GM12878 (cell line): ENCODE measurements at regions not wholly inside any gene's neighbourhood (a gene's known extent, or its start where the extent isn't known, plus 50 kb on each side); places are given as distances from the start of the nearest gene placed in this dataset.

Experiments used
- ATAC-seq: fragments of 200-7000 bp; cut with Tn5 transposase; 3 replicates; pipeline ENCODE4 v1.9.1; 2020; ENCODE audit warnings: mild to moderate bottlenecking, moderate library complexity
- BruUV-seq: library from RNA; stranded (reverse); fragments of 400-500 nt; replicated peaks from 2 replicates; lab custom pipeline; 2021; lab: Mats Ljungman, UMichigan
- CTCF ChIA-PET: fragments of 300-600 bp; sonication (Branson Sonifier 250); formaldehyde crosslinking; extraction: SDS; loops from one replicate; lab custom pipeline; 2021; ENCODE audit warnings: inconsistent platforms; lab: Yijun Ruan, JAX
- POLR2A ChIA-PET: fragments of 350-600 bp; formaldehyde crosslinking; extraction: SDS; loops from one replicate; lab custom pipeline; 2021; ENCODE audit warnings: inconsistent platforms; lab: Charles Lee
- RAD21 ChIA-PET: fragments of 300-600 bp; sonication (Branson Sonifier 250); formaldehyde crosslinking; loops from one replicate; lab custom pipeline; 2023; ENCODE audit warnings: antibody characterized with exemption; ENCODE audit not compliant: unreplicated experiment; lab: Charles Lee
- SMC1A ChIA-PET: fragments of 300-600 bp; sonication (Branson Sonifier 250); formaldehyde crosslinking; loops from one replicate; lab custom pipeline; 2023; ENCODE audit not compliant: unreplicated experiment, uncharacterized antibody; lab: Charles Lee
- DNase-seq: peaks from one replicate; pipeline ENCODE4 v3.0.0-alpha.2; 2011; ENCODE audit warnings: low read depth, low spot score
- FAIRE-seq: peaks from 3 replicates; lab custom pipeline; 2011; peaks lifted over from hg19 to GRCh38; lab: Jason Lieb, UNC
- H2AFZ ChIP-seq: 2 replicates; pipeline ENCODE4 v1.6.0; 2011; ENCODE audit warnings: low read depth, low read length, control low read depth; ENCODE audit not compliant: control insufficient read depth
- H3K27ac ChIP-seq: 2 replicates; pipeline ENCODE4 v1.5.1; 2011; ENCODE audit warnings: control low read depth; ENCODE audit not compliant: control insufficient read depth, insufficient read depth
- H3K27me3 ChIP-seq, 2 experiments: replicated peaks in 1 of 2; 2 replicates each; pipeline versions ENCODE4 v1.6.0 to v1.6.1; 2011; ENCODE audit warnings: low read length in 1 of 2; ENCODE audit not compliant: control insufficient read depth in 2 of 2, insufficient read depth in 2 of 2
- H3K36me3 ChIP-seq, 2 experiments: 2 replicates each; pipeline ENCODE4 v1.5.1; 2011; ENCODE audit warnings: low read length in 1 of 2; ENCODE audit not compliant: control insufficient read depth in 2 of 2, insufficient read depth in 2 of 2
- H3K4me1 ChIP-seq: 2 replicates; pipeline ENCODE4 v1.6.1; 2011; ENCODE audit warnings: mild to moderate bottlenecking, low read length, moderate library complexity, mixed read lengths; ENCODE audit not compliant: control insufficient read depth, insufficient read depth
- H3K4me2 ChIP-seq: 2 replicates; pipeline ENCODE4 v1.6.0; 2011; ENCODE audit warnings: control low read depth; ENCODE audit not compliant: control insufficient read depth, insufficient read depth
- H3K4me3 ChIP-seq: fragments of 200-600 bp; sonication (generic); 2 replicates; pipeline ENCODE4 v1.5.1; 2016
- H3K79me2 ChIP-seq: 2 replicates; pipeline ENCODE4 v1.6.0; 2011; ENCODE audit warnings: low read length; ENCODE audit not compliant: control insufficient read depth, insufficient read depth
- H3K9ac ChIP-seq: 2 replicates; pipeline ENCODE4 v1.8.0; 2011; ENCODE audit warnings: low read length, control low read depth, mixed read lengths; ENCODE audit not compliant: control insufficient read depth, insufficient read depth
- H3K9me3 ChIP-seq: replicated peaks from 3 replicates; pipeline ENCODE4 v1.5.1; 2011; ENCODE audit warnings: mild to moderate bottlenecking, low read length; ENCODE audit not compliant: control insufficient read depth, insufficient read depth
- H4K20me1 ChIP-seq: 2 replicates; pipeline ENCODE4 v1.6.0; 2011; ENCODE audit not compliant: control insufficient read depth, insufficient read depth
- ASH2L ChIP-seq: fragments of 300-600, 200-600 bp; sonication (generic); IDR thresholded peaks from 2 replicates; pipeline ENCODE4 v1.6.1; 2017; ENCODE audit warnings: low read depth, mild to moderate bottlenecking, borderline replicate concordance
- BACH1 ChIP-seq: fragments of 450-650 bp; IDR thresholded peaks from 2 replicates; pipeline ENCODE4 v1.6.1; 2017; ENCODE audit warnings: mild to moderate bottlenecking, borderline replicate concordance
- CBX5 ChIP-seq: sonication (generic); IDR thresholded peaks from 2 replicates; pipeline ENCODE4 v1.6.1; 2016; ENCODE audit warnings: low read depth, moderate library complexity, mild to moderate bottlenecking, inconsistent platforms
- CEBPB ChIP-seq, 2 experiments: fragments of 150-350 bp in 1 of 2; IDR thresholded peaks; 2 replicates each; pipeline ENCODE4 v1.6.1; 2012 to 2014; ENCODE audit warnings: low read depth in 2 of 2, low read length in 2 of 2, borderline replicate concordance in 1 of 2, inconsistent platforms in 1 of 2
- HDGF ChIP-seq: fragments of 450-650 bp; IDR thresholded peaks from 2 replicates; pipeline ENCODE4 v1.6.1; 2016; ENCODE audit warnings: antibody characterized with exemption
- IRF5 ChIP-seq: fragments of 450-650 bp; IDR thresholded peaks from 2 replicates; pipeline ENCODE4 v1.6.1; 2017; ENCODE audit warnings: borderline replicate concordance
- KAT2A ChIP-seq: conservative IDR thresholded peaks from 2 replicates; pipeline ENCODE4 v1.6.1; 2011; ENCODE audit warnings: low read depth, low read length; ENCODE audit not compliant: control insufficient read depth
- RAD21 ChIP-seq: IDR thresholded peaks from 2 replicates; pipeline ENCODE4 v1.6.1; 2011; ENCODE audit warnings: mild to moderate bottlenecking, low read depth, low read length, moderate library complexity; ENCODE audit not compliant: insufficient read depth
- RAD51 ChIP-seq: fragments of 450-650 bp; IDR thresholded peaks from 2 replicates; pipeline ENCODE4 v1.6.1; 2016; ENCODE audit warnings: moderate library complexity, mild to moderate bottlenecking, inconsistent platforms
- RELB ChIP-seq: fragments of 450-650 bp; IDR thresholded peaks from 2 replicates; pipeline ENCODE4 v1.6.1; 2017; ENCODE audit warnings: low read depth, mild to moderate bottlenecking, moderate library complexity
- ZNF217 ChIP-seq: fragments of 450-650 bp; IDR thresholded peaks from 2 replicates; pipeline ENCODE4 v1.6.1; 2017; ENCODE audit warnings: antibody characterized with exemption, mild to moderate bottlenecking
- ZNF622 ChIP-seq: fragments of 450-650 bp; IDR thresholded peaks from 2 replicates; pipeline ENCODE4 v1.6.1; 2017; ENCODE audit warnings: mild to moderate bottlenecking, inconsistent platforms
- ZSCAN29 ChIP-seq: fragments of 450-650 bp; IDR thresholded peaks from 2 replicates; pipeline ENCODE4 v1.6.1; 2017; ENCODE audit warnings: mild to moderate bottlenecking, moderate library complexity
- WGBS: methylation state at CpG from one replicate; pipeline ENCODE4 v1.1.6; 2016; ENCODE audit warnings: low lambda C conversion rate; ENCODE audit not compliant: insufficient replicate concordance, insufficient coverage; ENCODE audit errors: missing lambda C conversion rate; 5-methylcytosine and 5-hydroxymethylcytosine counted together
- in situ Hi-C: fragments of 300-500 bp; cut with MboI; formaldehyde crosslinking; loops from 9 replicates; pipeline ENCODE4 v1.14.3; 2018; ENCODE audit warnings: mixed read lengths
- intact Hi-C: fragments of 100-400 bp; cut with micrococcal nuclease; formaldehyde crosslinking; loops from one replicate; pipeline ENCODE4 v1.14.2; 2022; ENCODE audit not compliant: unreplicated experiment
- TF ChIP-seq, protein P1 (sequence below): IDR thresholded peaks from 2 replicates; pipeline ENCODE4 v1.6.1; 2011; ENCODE audit warnings: mild to moderate bottlenecking, low read depth, low read length, moderate library complexity; ENCODE audit not compliant: insufficient replicate concordance

DNA sequence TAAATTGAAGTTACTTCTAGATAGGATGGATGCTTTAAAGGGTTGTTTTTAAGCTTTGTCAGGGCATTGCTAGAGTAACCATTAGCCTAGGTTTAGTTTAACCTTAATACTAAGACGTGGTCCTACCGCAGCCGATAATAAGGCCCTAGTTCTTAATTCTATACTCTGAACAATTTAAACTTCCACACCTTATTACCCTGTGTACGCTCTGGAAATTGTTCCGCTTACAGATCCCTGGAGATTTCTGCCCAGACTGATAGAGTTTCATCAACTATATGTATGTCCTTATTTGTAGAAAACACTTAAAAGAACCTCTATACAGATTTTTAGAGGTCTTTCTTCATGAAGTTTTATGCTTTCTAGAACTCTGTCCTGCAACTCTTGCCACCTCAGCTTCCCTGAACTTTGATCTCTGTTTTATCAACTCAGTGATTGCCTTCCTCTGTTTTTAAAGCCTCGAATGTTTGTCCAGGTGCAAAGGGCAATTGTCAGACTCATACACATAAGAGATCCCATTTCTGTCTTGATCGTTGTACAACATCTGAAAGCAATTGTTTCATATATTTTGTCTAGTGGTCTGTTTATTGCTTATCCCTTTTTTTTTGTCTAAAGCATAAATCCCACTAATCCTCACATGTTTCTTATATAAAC lies 71.1 kb upstream of the VCX start:
- ATAC-seq = no peak
- no TSS peak for BruUV-seq
- Histone ChIP-seq H3K4me2 (no peak overlapping the region), H3K27me3 (no peaks in the 10 kb centered on the region), H3K4me1 (no peaks in the 10 kb centered on the region), H2AFZ (no peak overlapping the region), H3K79me2 (no peaks in the 10 kb centered on the region), H3K36me3 (no peaks in the 10 kb centered on the region), H3K9me3 (no peaks in the 10 kb centered on the region), H3K9ac (no peak overlapping the region), H4K20me1 (no peaks in the 10 kb centered on the region), H3K27ac (no peak overlapping the region), H3K4me3 (no peak overlapping the region)
- no peak for FAIRE-seq
- CTCF ChIA-PET = no interaction called here
- intact Hi-C loops = no loop called here
- SMC1A ChIA-PET = no interaction called here
- DNase-seq = no peak
- RAD21 ChIA-PET = no interaction called here
- 39% methylated on average over 7 of the region's 7 CpGs for WGBS
- no peak for TF ChIP-seq CBX5
- TF ChIP-seq BACH1 = no peak
- TF ChIP-seq HDGF = no peak
- TF ChIP-seq ZNF217 = no peak
- no peak for TF ChIP-seq RAD51
- TF ChIP-seq IRF5 = no peak
- no peak for TF ChIP-seq RAD21
- no peak for TF ChIP-seq KAT2A
- no peak for TF ChIP-seq ASH2L
- TF ChIP-seq, protein P1, sequence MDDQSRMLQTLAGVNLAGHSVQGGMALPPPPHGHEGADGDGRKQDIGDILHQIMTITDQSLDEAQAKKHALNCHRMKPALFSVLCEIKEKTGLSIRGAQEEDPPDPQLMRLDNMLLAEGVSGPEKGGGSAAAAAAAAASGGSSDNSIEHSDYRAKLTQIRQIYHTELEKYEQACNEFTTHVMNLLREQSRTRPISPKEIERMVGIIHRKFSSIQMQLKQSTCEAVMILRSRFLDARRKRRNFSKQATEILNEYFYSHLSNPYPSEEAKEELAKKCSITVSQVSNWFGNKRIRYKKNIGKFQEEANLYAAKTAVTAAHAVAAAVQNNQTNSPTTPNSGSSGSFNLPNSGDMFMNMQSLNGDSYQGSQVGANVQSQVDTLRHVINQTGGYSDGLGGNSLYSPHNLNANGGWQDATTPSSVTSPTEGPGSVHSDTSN = no peak
- no peak for TF ChIP-seq RELB
- TF ChIP-seq CEBPB (IDR thresholded peaks at IDR 0.05; ENCODE audit: borderline replicate concordance in 1 of 2, low read depth in 2 of 2, low read length in 2 of 2) = no peak
- no peak for TF ChIP-seq ZSCAN29
- no peak for TF ChIP-seq ZNF622
- in situ Hi-C loops = no loop called here
- POLR2A ChIA-PET = no interaction called here
